Peyer's patch (tissue), 4 donors: ENCODE measurements at regions not wholly inside any gene's neighbourhood (a gene's known extent, or its start where the extent isn't known, plus 50 kb on each side); places are given as distances from the start of the nearest gene placed in this dataset.

Experiments used
- DNase-seq, 3 donors: peaks; one replicate each; pipeline ENCODE4 v3.0.0-alpha.2; 2017 to 2019
- H3K27ac ChIP-seq, 4 donors: fragments of 200-600 bp; sonication (generic); one replicate each; pipeline ENCODE4 v1.5.1; 2016 to 2019
- H3K27me3 ChIP-seq, 2 donors: fragments of 200-600 bp; sonication (generic); one replicate each; pipeline ENCODE4 v1.5.1; 2019
- H3K36me3 ChIP-seq, 3 donors: fragments of 200-600 bp; sonication (generic); one replicate each; pipeline ENCODE4 v1.5.1; 2016 to 2019
- H3K4me1 ChIP-seq, 4 donors: fragments of 200-600 bp; sonication (generic); one replicate each; pipeline ENCODE4 v1.5.1; 2016 to 2019
- H3K4me3 ChIP-seq, 4 donors: fragments of 200-600 bp; sonication (generic); 1 replicate in 3 of 4; 2 replicates in 1 of 4; pipeline ENCODE4 v1.5.1; 2016 to 2019; ENCODE audit warnings: mild to moderate bottlenecking in 1 of 4
- H3K9me3 ChIP-seq, 4 donors: fragments of 200-600 bp; sonication (generic); one replicate each; pipeline ENCODE4 v1.5.1; 2016 to 2019; ENCODE audit warnings: mild to moderate bottlenecking in 1 of 4
- POLR2A ChIP-seq, 2 donors: fragments of 450-650 bp; IDR thresholded peaks; one replicate each; pipeline ENCODE4 v1.5.1; 2017; ENCODE audit warnings: antibody characterized with exemption in 2 of 2, mild to moderate bottlenecking in 2 of 2, moderate library complexity in 2 of 2
- TF ChIP-seq, protein P1 (sequence below), 6 experiments: fragments of 450-650 bp in 4 of 6; fragments of 200-600 bp in 2 of 6; sonication (generic) in 1 of 6; IDR thresholded peaks; one replicate each; pipeline ENCODE4 v1.5.1; 2017 to 2019; ENCODE audit warnings: antibody characterized with exemption in 6 of 6, mild to moderate bottlenecking in 3 of 6, moderate library complexity in 1 of 6

DNA sequence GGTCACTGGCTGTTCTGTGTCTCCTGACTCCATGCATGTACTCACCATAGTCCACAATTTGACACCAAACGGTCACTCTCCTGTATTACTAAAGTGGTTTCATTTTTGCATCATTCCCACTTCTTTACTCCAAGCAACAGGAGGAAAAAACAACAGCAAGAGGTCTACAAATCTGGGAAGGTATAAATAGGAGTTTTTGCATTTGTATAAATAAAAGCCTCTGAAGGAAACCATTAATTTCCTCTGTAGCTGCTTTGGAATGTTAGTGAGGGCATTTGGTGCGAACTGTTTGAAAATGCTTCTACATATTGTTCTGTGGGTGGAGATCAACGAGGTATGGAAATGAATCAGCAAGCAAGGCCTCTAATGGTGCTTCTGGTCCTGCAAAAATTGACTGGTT lies 148.5 kb upstream of the DLX2 start:
- peak overlapping the region in 1 of 4 donors; percentile 51 for H3K27ac ChIP-seq
- H3K4me1 ChIP-seq, result no peaks in the 10 kb centered on the region
- no peaks in the 10 kb centered on the region for H3K27me3 ChIP-seq
- no peak for DNase-seq
- TF ChIP-seq, protein P1, sequence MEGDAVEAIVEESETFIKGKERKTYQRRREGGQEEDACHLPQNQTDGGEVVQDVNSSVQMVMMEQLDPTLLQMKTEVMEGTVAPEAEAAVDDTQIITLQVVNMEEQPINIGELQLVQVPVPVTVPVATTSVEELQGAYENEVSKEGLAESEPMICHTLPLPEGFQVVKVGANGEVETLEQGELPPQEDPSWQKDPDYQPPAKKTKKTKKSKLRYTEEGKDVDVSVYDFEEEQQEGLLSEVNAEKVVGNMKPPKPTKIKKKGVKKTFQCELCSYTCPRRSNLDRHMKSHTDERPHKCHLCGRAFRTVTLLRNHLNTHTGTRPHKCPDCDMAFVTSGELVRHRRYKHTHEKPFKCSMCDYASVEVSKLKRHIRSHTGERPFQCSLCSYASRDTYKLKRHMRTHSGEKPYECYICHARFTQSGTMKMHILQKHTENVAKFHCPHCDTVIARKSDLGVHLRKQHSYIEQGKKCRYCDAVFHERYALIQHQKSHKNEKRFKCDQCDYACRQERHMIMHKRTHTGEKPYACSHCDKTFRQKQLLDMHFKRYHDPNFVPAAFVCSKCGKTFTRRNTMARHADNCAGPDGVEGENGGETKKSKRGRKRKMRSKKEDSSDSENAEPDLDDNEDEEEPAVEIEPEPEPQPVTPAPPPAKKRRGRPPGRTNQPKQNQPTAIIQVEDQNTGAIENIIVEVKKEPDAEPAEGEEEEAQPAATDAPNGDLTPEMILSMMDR (IDR thresholded peaks at IDR 0.05), result no peak
- no peak for TF ChIP-seq POLR2A (IDR thresholded peaks at IDR 0.05)
- H3K4me3 ChIP-seq, result no peak overlapping the region
- no peaks in the 10 kb centered on the region for H3K36me3 ChIP-seq
- no peaks in the 10 kb centered on the region for H3K9me3 ChIP-seq

DNA sequence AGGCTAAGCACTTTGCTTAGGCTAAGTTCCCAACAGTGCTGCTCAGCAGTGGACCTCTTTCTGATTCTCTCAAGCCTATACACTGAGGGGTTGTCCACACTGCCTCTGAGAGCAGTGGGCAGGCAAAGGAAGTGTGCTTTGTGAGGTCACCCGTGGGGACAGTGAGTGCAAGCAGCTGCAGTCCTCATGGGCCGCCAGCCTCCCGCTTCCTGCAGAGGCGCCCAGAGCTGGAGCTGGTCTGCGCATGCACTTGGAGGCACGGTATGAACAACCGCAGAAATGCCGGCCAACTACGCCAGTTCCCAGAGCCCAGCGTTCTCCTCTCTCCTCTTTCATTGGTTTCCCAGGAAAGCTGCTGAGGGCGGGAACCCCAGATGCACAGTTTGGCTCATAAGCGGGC lies 149.5 kb upstream of the DLX2 start:
- TF ChIP-seq, protein P1 (IDR thresholded peaks at IDR 0.05), result no peak
- TF ChIP-seq POLR2A (IDR thresholded peaks at IDR 0.05), result no peak
- Histone ChIP-seq H3K27ac (peak overlapping the region in 2 of 4 donors; percentile 51 to 60), H3K36me3 (no peaks in the 10 kb centered on the region), H3K4me1 (no peaks in the 10 kb centered on the region), H3K27me3 (no peaks in the 10 kb centered on the region), H3K4me3 (no peak overlapping the region), H3K9me3 (no peaks in the 10 kb centered on the region)
- no peak for DNase-seq

DNA sequence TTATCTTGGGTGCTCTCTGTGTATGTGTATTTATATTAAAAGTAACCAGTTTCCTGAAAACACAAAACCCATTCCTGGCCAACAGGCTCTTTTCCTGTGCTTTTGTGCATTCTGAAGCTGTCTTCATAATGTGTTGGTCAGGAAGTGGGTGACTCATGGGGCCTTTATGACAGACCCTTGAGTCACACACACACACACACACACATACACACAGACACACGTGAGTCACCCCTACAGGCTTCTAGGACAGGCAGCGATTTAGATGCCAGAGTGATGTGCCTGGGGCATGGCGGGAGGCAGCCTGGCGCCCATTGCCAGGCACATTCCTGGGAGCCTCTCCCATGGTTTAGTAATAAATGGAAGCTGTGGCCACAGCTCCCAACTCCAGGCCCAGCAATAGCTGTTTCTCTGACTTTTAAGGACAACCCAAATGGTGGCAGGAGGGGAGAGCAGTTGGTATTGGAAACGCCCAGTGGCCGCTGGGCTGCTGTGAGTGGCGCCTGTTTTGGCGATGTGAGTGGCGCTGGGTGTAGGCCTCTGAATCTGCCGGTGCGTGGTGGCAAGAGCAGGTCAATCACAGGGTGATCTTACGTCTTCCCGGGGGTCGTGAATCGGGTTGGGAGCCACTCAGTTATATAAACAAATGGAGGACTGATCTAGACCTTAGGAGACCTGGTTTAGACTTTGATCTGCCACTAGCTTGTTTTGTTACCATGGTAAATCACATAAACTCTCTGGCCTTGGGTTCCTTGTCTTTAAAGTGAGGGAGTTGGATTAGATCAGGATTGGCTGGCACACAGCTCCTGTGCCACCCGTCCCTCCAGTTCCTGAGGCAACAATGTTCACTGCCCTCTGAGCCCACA lies 150.7 kb upstream of the DLX2 start:
- H3K9me3 ChIP-seq, result no peaks in the 10 kb centered on the region
- no peak overlapping the region for H3K4me3 ChIP-seq
- H3K4me1 ChIP-seq, result no peaks in the 10 kb centered on the region
- TF ChIP-seq, protein P1 (IDR thresholded peaks at IDR 0.05), result no peak
- no peak for TF ChIP-seq POLR2A (IDR thresholded peaks at IDR 0.05)
- peak in 2 of 3 donors; percentile 68 to 84 for DNase-seq
- no peaks in the 10 kb centered on the region for H3K36me3 ChIP-seq
- H3K27ac ChIP-seq, result peak overlapping the region in 2 of 4 donors; percentile 22 to 51
- H3K27me3 ChIP-seq, result no peaks in the 10 kb centered on the region

DNA sequence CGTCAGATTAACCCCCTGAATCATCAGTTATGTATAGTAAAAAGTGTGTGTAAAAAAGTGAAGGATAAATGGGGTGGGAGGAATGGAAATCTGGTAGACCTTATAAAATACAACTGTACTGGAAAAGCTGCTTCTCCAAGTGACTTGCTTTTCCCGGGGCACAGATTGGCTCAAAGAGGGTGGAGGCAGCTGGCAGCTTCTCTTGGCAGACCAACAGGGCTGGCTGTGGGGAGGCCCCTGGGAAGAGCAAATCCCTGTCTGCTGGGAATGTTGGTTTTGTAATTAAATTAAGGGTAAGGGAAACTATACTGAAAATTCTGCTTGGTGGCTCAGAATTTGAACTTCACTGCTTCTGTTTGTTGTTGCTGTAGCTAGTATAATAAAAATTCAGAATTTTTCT lies 154.2 kb upstream of the DLX2 start:
- no peak for DNase-seq
- H3K27me3 ChIP-seq, result no peaks in the 10 kb centered on the region
- H3K36me3 ChIP-seq, result no peaks in the 10 kb centered on the region
- H3K4me3 ChIP-seq, result no peak overlapping the region
- no peaks in the 10 kb centered on the region for H3K4me1 ChIP-seq
- no peak overlapping the region for H3K27ac ChIP-seq
- no peaks in the 10 kb centered on the region for H3K9me3 ChIP-seq
- no peak for TF ChIP-seq POLR2A (IDR thresholded peaks at IDR 0.05)
- TF ChIP-seq, protein P1 (IDR thresholded peaks at IDR 0.05), result no peak

DNA sequence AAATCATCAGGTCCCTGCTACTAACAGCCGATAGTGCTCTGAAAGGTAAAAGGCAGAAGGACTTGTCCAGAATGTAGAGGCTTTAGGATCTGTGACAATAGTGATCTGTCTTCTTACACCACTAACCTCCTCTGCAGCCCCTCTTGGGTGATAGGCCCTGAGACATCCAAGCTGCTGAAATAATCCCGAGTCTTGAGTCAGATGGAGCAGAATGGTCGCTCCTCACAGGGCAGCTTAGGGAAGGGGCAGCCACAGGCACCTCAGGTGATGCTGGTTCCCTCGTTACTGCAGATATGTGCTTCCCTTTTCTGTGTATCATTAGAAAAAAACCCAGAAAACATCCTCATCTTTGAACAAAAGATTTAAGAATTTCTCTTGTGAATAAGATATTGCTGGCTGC lies 157.1 kb upstream of the DLX2 start:
- Histone ChIP-seq H3K4me3 (no peak overlapping the region), H3K27me3 (no peaks in the 10 kb centered on the region), H3K27ac (no peak overlapping the region), H3K36me3 (no peaks in the 10 kb centered on the region), H3K9me3 (no peaks in the 10 kb centered on the region), H3K4me1 (no peaks in the 10 kb centered on the region)
- no peak for DNase-seq
- TF ChIP-seq, protein P1 (IDR thresholded peaks at IDR 0.05), result no peak
- TF ChIP-seq POLR2A (IDR thresholded peaks at IDR 0.05), result no peak
